SK-N-SH (cell line): ENCODE measurements at regions not wholly inside any gene's neighbourhood (a gene's known extent, or its start where the extent isn't known, plus 50 kb on each side); places are given as distances from the start of the nearest gene placed in this dataset.

Source experiments
- CTCF ChIP-seq: fragments of 200-600 bp; sonication (generic); IDR thresholded peaks from 2 replicates; pipeline ENCODE4 v1.6.1; 2017; ENCODE audit warnings: antibody characterized with exemption, mild to moderate bottlenecking, moderate library complexity
- EZH2phosphoT487 ChIP-seq: fragments of 200-600 bp; sonication (generic); IDR thresholded peaks from 2 replicates; pipeline ENCODE4 v1.6.1; 2017; ENCODE audit warnings: low read depth, mixed run types, mild to moderate bottlenecking, antibody characterized with exemption, moderate library complexity, borderline replicate concordance
- GABPA ChIP-seq: IDR thresholded peaks from 2 replicates; pipeline ENCODE4 v1.4.0; 2012; ENCODE audit warnings: low read depth, mild to moderate bottlenecking
- JUND ChIP-seq: IDR thresholded peaks from 2 replicates; pipeline ENCODE4 v1.4.0; 2012
- POLR2AphosphoS5 ChIP-seq: IDR thresholded peaks from 2 replicates; pipeline ENCODE4 v1.6.1; 2012; ENCODE audit warnings: low read depth, low read length
- RAD21 ChIP-seq: IDR thresholded peaks from 2 replicates; pipeline ENCODE4 v1.6.1; 2012; ENCODE audit warnings: mild to moderate bottlenecking, low read length
- TAF1 ChIP-seq: IDR thresholded peaks from 2 replicates; pipeline ENCODE4 v1.6.1; 2012; ENCODE audit warnings: low read depth, mild to moderate bottlenecking, low read length, moderate library complexity, borderline replicate concordance
- YY1 ChIP-seq: IDR thresholded peaks from 2 replicates; pipeline ENCODE4 v1.4.0; 2012; ENCODE audit warnings: low read depth, mild to moderate bottlenecking

- TF ChIP-seq CTCF (no peak), EZH2phosphoT487 (no peak), TAF1 (no peak), YY1 (no peak), JUND (no peak), POLR2AphosphoS5 (no peak), RAD21 (no peak), GABPA (no peak)
Measured at GRCh38 chr4:156501962-156502361, 469.6 kb downstream of the PDGFC start.
